ENCODE measurements at regions not wholly inside any gene's neighbourhood (a gene's known extent, or its start where the extent isn't known, plus 50 kb on each side); places are given as distances from the start of the nearest gene placed in this dataset.

- Histone ChIP-seq H3K9me2 (replicated peaks; ENCODE audit: insufficient read depth, low read length) (no peaks in the 10 kb centered on the region), H3K79me2 (ENCODE audit: low read length) (no peaks in the 10 kb centered on the region), H3K9me3 (replicated peaks; ENCODE audit: insufficient read depth, low read length) (no peaks in the 10 kb centered on the region), H3K27me3 (replicated peaks; ENCODE audit: insufficient read depth, low read length) (no peaks in the 10 kb centered on the region), H3K4me3 (ENCODE audit: low read length) (no peak overlapping the region), H3K4me1 (ENCODE audit: low read length) (no peaks in the 10 kb centered on the region), H2AFZ (ENCODE audit: low read length) (no peak overlapping the region), H3F3A (ENCODE audit: insufficient read depth, low read length) (no peaks in the 10 kb centered on the region), H3K27ac (ENCODE audit: low read length) (no peak overlapping the region), H3K36me3 (replicated peaks; ENCODE audit: insufficient read depth, low read length) (no peaks in the 10 kb centered on the region), H3K4me2 (ENCODE audit: low read depth, low read length) (no peak overlapping the region), H4K20me1 (ENCODE audit: insufficient read depth, low read length) (no peaks in the 10 kb centered on the region), H3K9ac (ENCODE audit: low read length) (no peak overlapping the region)
- TF ChIP-seq EZH2 (optimal IDR thresholded peaks at IDR 0.05; ENCODE audit: low read depth, low read length) (no peak), EZH2phosphoT487 (IDR thresholded peaks at IDR 0.05; ENCODE audit: low read length) (no peak), CTCF (IDR thresholded peaks at IDR 0.05; ENCODE audit: low read length) (no peak)
- peak; percentile 40 for DNase-seq
These were observed 65.5 kb upstream of the SKOR2 start for GRCh38 chr18:47316924-47317323.

- Histone ChIP-seq H3K9me2 (replicated peaks; ENCODE audit: insufficient read depth, low read length) (no peaks in the 10 kb centered on the region), H3K4me2 (ENCODE audit: low read depth, low read length) (no peak overlapping the region), H3K9ac (ENCODE audit: low read length) (no peak overlapping the region), H3K9me3 (replicated peaks; ENCODE audit: insufficient read depth, low read length) (no peaks in the 10 kb centered on the region), H3K27me3 (replicated peaks; ENCODE audit: insufficient read depth, low read length) (no peaks in the 10 kb centered on the region), H3K4me1 (ENCODE audit: low read length) (no peaks in the 10 kb centered on the region), H3K4me3 (ENCODE audit: low read length) (no peak overlapping the region), H3K79me2 (ENCODE audit: low read length) (no peaks in the 10 kb centered on the region), H3F3A (ENCODE audit: insufficient read depth, low read length) (no peaks in the 10 kb centered on the region), H3K36me3 (replicated peaks; ENCODE audit: insufficient read depth, low read length) (no peaks in the 10 kb centered on the region), H3K27ac (ENCODE audit: low read length) (no peak overlapping the region), H2AFZ (ENCODE audit: low read length) (no peak overlapping the region), H4K20me1 (ENCODE audit: insufficient read depth, low read length) (no peaks in the 10 kb centered on the region)
- no peak for DNase-seq
- no peak for TF ChIP-seq EZH2 (optimal IDR thresholded peaks at IDR 0.05; ENCODE audit: low read depth, low read length)
- no peak for TF ChIP-seq CTCF (IDR thresholded peaks at IDR 0.05; ENCODE audit: low read length)
- TF ChIP-seq EZH2phosphoT487 (IDR thresholded peaks at IDR 0.05; ENCODE audit: low read length) = no peak
These were observed 62.4 kb upstream of the SKOR2 start for GRCh38 chr18:47313901-47314300.

GRCh38 chr18:47311585-47311984, 60.1 kb upstream of the SKOR2 start:
- Histone ChIP-seq H3K27ac (ENCODE audit: low read length) (no peak overlapping the region), H4K20me1 (ENCODE audit: insufficient read depth, low read length) (no peaks in the 10 kb centered on the region), H3K9me3 (replicated peaks; ENCODE audit: insufficient read depth, low read length) (no peaks in the 10 kb centered on the region), H3K4me2 (ENCODE audit: low read depth, low read length) (no peak overlapping the region), H3K9ac (ENCODE audit: low read length) (no peak overlapping the region), H2AFZ (ENCODE audit: low read length) (no peak overlapping the region), H3K36me3 (replicated peaks; ENCODE audit: insufficient read depth, low read length) (no peaks in the 10 kb centered on the region), H3K4me1 (ENCODE audit: low read length) (no peaks in the 10 kb centered on the region), H3K9me2 (replicated peaks; ENCODE audit: insufficient read depth, low read length) (no peaks in the 10 kb centered on the region), H3K27me3 (replicated peaks; ENCODE audit: insufficient read depth, low read length) (no peaks in the 10 kb centered on the region), H3K4me3 (ENCODE audit: low read length) (no peak overlapping the region), H3F3A (ENCODE audit: insufficient read depth, low read length) (no peaks in the 10 kb centered on the region), H3K79me2 (ENCODE audit: low read length) (no peaks in the 10 kb centered on the region)
- TF ChIP-seq EZH2phosphoT487 (IDR thresholded peaks at IDR 0.05; ENCODE audit: low read length) (no peak), CTCF (IDR thresholded peaks at IDR 0.05; ENCODE audit: low read length) (no peak), EZH2 (optimal IDR thresholded peaks at IDR 0.05; ENCODE audit: low read depth, low read length) (no peak)
- no peak for DNase-seq

All from MM.1S (cell line).